HG02943 (cell line): ENCODE measurements at regions not wholly inside any gene's neighbourhood (a gene's known extent, or its start where the extent isn't known, plus 50 kb on each side); places are given as distances from the start of the nearest gene placed in this dataset.
A peak's percentile ranks its signal among the peaks of the same experiment; 100 is the strongest.
"Not testable (repeated sequence)": the region's sequence is repeated elsewhere in the genome, so short reads cannot be mapped to it uniquely, and the experiment has no call there.

Source experiments
- ATAC-seq: cut with Tn5 transposase; IDR thresholded peaks from one replicate; pipeline ENCODE4 v1.9.1; 2021; ENCODE audit warnings: mild to moderate bottlenecking, low read depth, moderate library complexity; ENCODE audit not compliant: unreplicated experiment

- ATAC-seq = no peak
Measured at GRCh38 chr11:103584021-103584420, 452.4 kb upstream of the DDI1 start.

GRCh38 chr11:103584720-103585119 is 451.7 kb upstream of the DDI1 start:
- no peak for ATAC-seq

- ATAC-seq = no peak
Measured at GRCh38 chr11:103585401-103585800, 451.0 kb upstream of the DDI1 start.

- no peak for ATAC-seq
Measured at GRCh38 chr11:103585911-103586310, 450.5 kb upstream of the DDI1 start.

DNA sequence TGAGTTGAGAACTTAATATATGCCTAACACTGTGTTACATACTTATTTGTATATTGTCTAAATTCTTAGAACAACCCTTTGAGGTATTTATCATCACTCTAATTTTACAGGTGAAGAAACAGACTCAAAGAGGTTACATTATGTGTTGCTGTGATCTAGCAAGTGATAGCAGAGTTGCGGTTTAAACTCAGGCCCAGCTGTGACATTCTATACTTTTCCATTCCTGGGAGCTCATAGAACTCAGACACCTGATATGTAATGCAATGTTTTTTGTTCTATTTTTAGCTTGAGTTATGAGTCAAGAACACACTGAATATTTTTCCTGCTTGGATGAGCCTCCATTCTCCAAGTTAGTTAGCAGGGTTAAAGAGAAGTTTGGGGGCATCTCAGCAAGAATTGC is 449.7 kb upstream of the DDI1 start:
- ATAC-seq = no peak

DNA sequence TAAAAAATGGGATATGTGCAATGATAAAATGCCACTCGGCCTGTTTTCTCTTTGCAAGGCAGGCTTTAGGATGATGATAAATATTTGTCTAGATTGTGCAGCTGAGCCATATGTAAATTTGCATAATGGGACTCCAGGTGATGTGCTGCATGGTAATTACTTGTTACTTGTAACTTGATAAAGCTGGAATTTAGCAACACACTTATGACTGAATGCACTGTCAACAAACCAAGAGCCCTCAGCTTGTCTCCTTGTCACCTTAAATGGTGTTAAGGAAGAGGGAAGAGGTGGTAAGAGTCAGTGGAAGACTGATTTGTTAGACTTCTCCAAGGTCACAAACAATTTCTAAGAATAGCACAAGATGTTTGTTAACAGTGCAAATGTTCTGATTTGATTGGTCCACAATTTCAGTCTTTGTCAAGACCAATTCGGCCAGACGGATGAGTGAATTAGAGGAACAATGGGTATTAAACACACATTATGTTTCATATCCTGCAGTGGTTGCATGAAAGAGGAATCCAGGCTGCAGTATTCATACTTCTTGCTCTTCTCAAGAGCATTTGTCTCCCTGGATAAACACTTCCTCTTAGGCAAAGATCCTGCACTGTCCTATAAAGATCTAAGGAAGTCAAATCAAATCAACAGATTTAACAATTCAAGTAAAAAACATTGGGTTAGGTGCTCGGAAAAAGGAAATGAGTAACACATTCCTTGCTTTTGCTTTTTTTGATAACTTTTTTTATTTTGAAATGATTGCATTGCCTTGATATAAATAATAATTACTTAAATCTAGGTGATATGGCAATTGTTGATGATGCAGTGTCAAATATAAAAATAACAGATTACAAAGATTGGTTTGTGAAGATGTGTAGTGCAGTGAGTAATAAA is 448.3 kb upstream of the DDI1 start:
- no peak for ATAC-seq

DNA sequence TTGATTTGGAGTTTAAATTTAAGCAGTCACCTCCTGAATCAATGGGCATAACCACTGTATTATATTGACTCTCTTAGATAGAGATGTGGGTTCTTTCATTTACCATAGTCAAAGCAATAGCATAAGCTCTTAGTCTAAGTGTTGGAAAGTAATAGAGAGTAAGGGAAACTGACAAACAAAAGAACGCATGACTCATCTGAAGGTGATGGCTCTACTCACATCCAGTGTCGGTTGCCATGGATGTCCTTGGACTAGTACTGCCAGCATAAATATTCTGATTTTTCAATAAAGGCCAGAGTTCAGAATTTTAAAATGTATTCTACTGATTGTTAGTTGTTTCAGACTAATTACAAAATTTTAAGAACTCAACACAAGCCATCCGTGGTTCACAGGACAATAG is 444.9 kb upstream of the DDI1 start:
- no peak for ATAC-seq

- ATAC-seq = no peak
Measured at GRCh38 chr11:103594283-103594682, 442.2 kb upstream of the DDI1 start.

DNA sequence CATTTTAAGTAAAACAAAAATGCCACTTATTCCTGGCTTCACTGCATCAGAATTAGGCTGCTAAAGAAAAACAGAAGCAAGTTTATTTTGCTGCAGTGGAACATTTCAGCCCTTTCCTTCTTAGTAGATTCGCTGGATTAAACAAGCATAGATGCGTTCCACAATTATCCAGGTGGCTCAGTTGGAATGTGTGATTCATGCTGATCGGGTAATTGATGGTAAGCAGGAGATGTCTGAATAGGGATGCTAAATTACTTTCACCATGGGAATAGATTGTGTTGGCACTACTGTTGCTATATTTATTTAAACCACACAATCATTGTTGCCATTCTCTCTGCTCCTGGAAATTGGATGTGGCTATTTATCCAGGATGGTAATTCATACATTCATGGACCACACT is 440.1 kb upstream of the DDI1 start:
- ATAC-seq = no peak

DNA sequence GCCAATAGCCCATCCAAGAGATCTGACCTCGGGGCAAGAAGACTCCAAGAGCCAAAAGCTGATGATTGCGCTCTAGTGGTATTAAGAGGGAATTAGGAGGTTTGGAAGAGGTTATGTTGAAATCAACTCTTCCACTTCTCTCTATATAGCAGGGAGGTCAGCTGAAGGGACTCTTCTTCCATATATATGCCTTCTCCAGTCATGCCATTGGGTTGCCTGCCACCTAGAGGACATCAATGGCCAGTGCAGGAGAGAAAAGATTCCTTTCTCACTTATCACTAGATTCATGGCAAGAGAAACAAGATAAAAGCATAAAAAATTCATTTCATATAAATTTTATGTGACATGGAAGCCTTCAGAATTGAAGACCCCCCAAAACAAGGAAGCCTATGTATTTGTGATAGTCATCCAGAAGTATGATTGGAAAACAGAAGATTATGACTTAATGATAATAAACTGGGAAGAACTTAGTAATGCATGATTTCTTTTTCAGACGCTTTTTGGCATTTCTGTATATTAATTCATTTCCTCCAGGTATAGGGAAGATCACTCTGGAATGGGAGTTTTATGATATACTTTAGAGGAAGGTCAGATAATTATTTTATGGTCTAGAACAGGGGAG is 435.1 kb upstream of the DDI1 start:
- ATAC-seq = peak; percentile 93

DNA sequence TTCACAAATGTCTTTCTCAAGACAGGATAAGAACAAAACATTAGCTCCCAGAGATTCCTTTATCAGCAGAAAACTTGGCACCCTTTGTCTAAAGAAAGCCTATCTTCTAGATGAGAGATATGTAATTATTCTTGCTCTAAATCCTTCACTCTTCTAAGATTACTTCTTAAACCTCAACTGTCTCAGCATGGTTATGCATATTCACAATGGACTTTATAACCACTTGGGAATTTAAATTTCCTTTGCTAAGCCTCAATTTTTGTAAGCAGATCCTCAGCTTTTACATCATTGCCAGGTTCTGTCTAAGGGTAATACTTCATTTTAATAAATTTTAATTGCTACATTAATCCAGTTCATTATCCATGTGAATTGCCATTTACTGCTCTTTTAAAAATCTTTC is 433.6 kb upstream of the DDI1 start:
- ATAC-seq = no peak

DNA sequence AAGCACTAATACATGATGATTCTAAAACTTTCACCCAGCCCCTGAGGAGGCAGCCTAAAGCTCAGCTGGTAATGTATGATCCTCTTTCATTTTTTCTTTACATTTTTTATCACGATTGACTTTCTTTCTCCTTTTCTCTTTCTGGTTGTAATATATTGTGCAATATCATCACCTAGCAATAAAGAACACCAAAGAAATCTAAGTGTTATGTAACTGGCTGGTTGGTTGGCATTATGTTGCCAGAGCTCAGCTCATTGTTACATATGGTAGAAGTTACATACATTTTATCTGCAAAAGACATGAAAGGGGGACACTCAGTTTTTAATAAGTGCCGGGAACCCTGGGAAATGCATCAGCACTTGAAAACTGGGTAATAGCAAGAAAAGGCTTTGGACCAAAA is 432.1 kb upstream of the DDI1 start:
- no peak for ATAC-seq

DNA sequence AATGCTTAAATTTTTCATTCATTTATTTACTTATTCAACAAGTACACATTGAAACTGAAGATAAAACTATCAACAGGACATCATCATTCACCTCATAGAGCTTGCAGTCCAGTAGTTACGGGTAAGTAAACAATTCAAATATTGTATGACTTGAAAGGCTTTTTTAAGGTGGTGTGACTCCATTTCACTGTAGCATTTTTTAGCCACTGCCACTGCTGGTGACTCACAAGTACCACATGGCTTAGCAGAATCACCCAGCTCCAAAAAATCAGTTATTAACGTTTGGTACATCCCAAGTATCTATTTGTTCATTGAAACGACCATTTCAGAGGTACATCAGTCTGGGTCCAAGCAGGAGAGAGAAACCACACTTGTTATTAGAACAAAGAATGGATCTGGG is 427.9 kb upstream of the DDI1 start:
- ATAC-seq = no peak

DNA sequence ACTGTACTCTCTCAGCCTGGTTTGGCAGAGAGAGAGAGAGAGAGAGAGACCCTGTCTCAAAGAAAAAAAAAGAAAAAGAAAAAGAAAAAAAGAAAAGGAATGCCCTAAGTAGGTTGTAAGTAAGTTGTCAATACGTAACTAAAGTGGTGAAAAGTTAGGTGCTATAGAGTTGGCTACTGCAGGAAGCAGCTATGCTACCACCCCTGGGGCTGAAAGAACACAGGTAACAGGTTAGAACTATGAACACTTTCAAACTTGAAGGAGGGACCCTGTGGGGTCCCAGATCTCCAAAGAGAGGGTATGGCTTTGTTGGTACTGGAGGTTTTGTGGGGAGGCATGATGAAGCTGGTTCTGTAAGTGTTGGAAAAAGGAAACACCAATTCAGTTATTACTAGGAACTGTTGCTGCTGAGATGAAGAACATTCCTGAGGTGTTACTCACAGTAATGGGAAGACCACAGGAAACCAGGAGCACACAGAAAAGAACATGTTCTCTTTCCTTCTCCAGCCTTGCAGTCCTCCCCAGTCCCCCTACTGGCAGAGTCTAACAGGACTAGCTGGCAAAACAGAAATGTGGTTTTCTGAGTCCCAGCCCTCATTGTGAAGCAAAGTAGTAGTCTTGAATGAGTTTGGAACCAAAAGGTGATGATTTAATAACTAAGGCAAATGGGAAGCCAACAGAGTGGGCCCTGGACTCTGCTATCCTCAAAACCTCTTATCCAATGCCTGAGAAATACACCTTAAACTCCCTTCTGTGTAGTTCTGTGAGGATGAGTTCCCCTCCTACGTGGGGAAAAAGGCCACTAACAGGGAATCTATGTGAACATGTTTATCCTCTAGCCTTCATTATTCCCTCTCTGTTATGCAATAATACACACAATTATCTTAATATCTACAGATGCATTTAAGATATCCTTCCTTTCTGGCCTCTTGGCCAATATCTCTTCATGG is 427.0 kb upstream of the DDI1 start:
- ATAC-seq = no peak

DNA sequence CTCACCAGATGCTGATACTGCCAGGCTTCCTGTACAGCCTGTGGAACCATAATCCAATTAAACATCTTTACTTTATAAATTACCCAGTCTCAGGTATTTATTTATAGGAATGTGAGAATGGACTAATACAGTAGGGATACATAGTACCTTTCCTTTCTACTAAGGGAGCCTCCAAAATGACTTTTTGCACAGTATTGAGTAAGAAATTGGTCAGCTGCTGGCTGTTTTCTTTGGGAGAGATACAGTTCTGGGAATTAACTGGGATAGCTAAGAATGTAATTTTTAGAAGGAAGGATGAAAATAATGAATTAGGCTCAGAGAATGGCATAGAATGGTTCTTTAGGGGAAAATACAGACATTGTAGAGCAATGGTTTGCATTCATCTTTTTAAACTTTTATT is 426.0 kb upstream of the DDI1 start:
- ATAC-seq = no peak

DNA sequence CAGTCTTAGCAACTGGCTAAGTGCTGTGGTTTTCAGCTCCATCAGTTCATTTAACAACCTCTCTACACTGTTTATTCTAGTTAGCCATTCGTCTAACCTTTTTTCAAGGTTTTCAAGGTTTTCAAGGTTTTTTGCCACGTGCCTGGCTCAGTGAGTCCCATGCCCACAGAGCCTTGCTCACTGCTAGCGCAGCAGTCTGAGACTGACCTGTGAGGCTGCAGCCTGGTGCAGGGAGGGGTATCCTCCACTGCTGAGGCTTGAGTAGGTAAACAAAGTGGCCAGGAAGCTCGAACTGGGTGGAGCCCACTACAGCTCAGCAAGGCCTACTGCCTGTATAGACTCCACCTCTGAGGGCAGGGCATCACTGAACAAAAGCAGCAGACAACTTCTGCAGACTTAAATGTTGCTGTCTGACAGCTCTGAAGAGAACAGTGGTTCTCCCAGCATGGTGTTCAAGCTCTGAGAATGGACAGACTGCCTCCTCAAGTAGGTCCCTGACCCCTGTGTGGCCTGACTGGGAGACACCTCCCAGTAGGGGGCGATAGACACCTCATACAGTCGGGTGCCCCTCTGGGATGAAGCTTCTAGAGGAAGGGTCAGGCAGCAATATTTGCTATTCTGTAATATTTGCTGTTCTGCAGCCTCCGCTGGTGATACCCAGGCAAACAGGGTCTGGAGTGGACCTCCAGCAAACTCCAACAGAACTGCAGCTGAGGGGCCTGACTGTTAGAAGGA is 424.7 kb upstream of the DDI1 start:
- ATAC-seq = not testable (repeated sequence)

DNA sequence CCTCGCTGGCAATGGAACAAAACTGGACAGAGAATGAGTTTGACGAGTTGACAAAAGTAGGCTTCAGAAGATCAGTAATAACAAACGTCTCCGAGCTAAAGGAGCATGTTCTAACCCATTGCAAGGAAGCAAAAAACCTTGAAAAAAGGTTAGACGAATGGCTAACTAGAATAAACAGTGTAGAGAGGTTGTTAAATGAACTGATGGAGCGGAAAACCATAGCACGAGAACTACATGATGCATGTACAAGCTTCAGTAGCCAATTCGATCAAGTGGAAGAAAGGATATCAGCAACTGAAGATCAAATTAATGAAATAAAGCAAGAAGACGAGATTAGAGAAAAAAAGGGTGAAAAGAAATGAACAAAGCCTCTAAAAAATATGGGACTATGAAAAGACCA is 424.0 kb upstream of the DDI1 start:
- not testable (repeated sequence) for ATAC-seq

GRCh38 chr11:103616586-103616985 is 419.9 kb upstream of the DDI1 start:
- not testable (repeated sequence) for ATAC-seq

DNA sequence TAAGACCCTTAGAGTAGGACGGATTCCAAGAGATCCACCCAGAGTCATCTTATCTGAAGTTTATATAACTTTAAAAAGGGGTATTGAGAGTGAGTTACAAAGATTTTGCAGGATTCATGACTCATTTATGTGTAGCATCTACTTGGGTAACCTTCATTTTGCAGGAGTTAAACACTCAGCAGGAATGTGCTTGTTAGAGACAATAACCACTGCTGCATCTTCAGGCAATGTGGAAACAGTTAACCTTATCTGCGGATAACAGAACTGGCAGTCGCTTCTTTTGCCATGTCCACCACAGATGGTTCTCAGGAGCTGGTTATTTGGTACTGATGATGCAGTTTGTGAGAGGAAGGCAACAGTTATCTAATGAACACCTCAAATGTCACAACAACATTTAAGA is 417.9 kb upstream of the DDI1 start:
- ATAC-seq = no peak

GRCh38 chr11:103619480-103619879 is 417.0 kb upstream of the DDI1 start:
- no peak for ATAC-seq
